CD4-positive, alpha-beta T cell treated with Interferon alpha-2 for 1 hour (primary cell): ENCODE measurements at regions not wholly inside any gene's neighbourhood (a gene's known extent, or its start where the extent isn't known, plus 50 kb on each side); places are given as distances from the start of the nearest gene placed in this dataset.
"Not testable (repeated sequence)": the region's sequence is repeated elsewhere in the genome, so short reads cannot be mapped to it uniquely, and the experiment has no call there.

ENCODE experiments used
- DNase-seq, 2 donors: peaks; one replicate each; pipeline ENCODE4 v3.0.0-alpha.2; 2020 to 2022

GRCh38 chr2:4962419-4962818 is 729.8 kb upstream of the SOX11 start:
- no peak for DNase-seq

DNA sequence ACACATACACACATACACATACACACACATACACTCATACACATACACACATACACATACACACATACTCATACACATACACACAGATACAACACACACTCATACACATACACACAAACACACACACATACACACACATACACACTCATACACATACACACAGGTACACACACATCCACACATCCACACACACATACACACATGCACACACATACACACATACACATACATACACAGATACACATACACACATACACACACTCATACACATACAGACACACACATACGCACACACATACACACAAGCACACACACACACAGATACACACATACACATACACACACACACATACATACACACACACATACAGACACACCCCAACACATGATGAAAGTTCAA is 729.1 kb upstream of the SOX11 start:
- no peak for DNase-seq

GRCh38 chr2:4964001-4964540 is 728.1 kb upstream of the SOX11 start:
- no peak for DNase-seq

GRCh38 chr2:4964579-4964978 is 727.6 kb upstream of the SOX11 start:
- DNase-seq = no peak

GRCh38 chr2:4965556-4966320 is 726.4 kb upstream of the SOX11 start:
- no peak for DNase-seq

DNA sequence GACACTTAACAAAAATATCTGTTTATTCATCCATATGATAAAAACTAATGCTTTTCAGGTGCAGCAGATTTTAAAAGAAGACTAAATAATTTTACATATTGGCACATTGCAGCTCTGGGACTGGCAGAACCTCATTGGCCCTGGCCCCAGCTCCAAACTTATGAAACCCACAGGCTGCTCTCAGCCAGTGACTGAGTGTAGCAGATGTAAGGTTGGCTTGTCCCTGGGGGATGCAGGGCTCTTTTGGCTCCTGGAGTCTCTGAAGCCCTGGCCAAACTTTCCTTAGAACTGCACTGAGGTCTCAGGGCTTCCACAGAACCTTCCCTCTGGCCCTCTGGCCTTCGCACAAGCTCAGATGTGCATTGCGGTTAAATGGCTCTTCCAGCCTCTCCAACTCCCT is 725.0 kb upstream of the SOX11 start:
- no peak for DNase-seq

GRCh38 chr2:4972472-4972871 is 719.7 kb upstream of the SOX11 start:
- DNase-seq = no peak

GRCh38 chr2:4973354-4973753 is 718.8 kb upstream of the SOX11 start:
- no peak for DNase-seq

GRCh38 chr2:4973973-4974372 is 718.2 kb upstream of the SOX11 start:
- DNase-seq = no peak

DNA sequence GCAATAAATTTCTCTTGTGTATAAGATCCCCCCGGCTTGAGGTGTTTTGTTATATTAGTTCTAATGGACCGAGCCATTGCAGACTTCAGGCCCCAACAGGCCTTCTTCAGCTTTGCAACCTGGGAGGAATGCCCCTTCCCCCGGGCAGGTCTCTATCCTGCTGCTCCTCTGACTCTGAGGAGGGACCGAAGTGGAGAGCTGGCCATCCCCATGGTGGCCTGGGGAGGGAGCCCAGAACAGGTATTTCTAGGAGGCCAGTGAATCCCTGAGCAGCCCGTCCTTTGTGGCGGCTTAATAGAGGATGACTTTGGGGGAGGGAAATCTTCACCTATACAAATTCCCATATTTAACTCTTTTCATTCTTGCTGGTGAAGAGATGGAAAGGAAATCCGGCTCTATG is 715.8 kb upstream of the SOX11 start:
- no peak for DNase-seq

DNA sequence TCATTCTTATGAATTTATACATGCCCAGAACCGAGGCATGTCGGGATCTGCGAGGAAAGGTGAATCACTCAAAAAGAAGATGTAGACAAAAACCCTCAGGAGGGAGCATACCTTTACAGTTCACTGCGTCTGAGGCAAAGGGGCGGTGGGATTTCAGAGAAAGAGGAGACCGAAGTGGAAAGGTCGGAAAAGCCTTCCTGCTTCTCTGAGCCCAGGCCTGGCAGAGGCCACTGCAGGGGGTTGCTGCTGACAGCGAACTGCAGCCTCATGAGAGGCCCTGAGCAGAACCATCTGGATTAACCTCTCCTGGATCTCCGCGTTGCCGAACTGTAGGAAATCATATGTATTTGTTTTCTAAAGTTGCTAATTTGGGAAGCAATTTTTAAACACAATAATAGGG is 713.1 kb upstream of the SOX11 start:
- DNase-seq = no peak

DNA sequence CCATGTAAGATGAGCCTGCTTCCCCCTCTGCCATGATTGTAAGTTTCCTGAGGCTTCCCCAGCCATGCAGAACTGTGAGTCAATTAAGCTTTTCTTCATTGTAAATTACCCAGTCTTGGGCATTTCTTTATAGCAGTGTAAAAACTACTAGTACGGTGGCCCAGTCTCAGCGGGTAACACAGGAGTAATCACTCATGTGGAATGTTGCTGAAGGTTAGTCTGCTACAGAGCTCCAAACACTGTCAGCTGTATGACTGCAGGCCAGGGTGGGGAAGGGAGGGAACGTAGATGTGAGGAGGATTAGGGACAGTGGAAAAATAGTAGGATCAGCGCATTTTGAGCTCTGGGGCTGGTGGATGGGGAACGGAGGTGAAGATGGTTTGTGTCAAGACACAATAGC is 711.2 kb upstream of the SOX11 start:
- no peak for DNase-seq

GRCh38 chr2:4981802-4982409 is 710.3 kb upstream of the SOX11 start:
- DNase-seq = no peak

DNA sequence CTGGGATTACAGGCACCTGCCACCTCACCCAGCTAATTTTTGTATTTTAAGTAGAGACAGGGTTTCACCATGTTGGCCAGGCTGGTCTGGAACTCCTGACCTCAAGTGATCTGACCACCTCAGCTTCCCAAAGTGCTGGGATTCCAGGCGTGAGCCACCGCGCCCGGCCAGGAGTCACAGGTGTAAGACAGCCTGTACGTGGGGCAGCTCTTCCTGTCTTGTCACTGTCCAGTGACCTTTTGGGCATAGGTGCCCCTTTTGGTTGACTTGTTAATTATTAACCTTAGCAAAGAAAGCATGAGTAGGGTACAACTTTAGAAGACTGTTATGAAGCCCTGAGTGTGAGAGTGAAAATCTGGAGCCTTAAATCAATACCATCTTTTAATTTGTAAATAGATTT is 703.7 kb upstream of the SOX11 start:
- DNase-seq = not testable (repeated sequence)

DNA sequence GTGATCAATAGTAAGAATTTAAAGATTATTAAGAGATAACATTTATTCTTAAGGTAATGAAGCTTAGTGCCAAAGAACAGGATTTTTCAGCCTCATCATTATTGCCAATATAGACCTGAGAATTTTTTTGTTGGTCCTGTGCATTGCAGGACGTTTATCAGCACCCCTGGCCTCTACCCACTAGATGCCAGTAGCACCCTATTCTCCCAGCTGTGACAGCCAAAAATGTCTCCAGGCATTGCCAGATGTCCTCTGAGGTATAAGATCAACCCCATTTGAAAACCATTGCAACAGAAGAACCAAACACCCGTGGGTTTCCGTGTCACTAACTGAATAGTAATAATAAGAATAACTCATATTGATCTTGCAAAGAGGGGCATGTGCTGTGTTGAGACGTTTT is 700.0 kb upstream of the SOX11 start:
- DNase-seq = no peak

GRCh38 chr2:4995466-4995865 is 696.7 kb upstream of the SOX11 start:
- no peak for DNase-seq

DNA sequence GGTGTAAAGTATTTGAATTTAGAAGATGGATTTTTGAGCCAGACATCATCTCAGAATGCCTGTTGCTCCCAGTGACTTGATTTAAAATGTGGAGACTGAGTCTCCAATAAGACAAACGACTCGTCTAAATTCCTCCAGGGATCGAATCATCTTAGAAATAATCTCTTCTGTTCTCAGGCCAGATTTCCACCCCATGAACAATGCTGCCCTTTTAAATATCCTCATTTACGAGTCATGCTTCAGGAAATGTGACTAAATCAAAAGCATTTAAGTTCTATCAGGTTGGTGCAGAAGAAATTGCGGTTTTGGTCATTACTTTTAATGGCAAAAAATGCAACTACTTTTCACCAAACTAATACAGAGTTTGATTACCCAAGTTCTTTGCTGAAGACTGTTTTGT is 684.6 kb upstream of the SOX11 start:
- no peak for DNase-seq

GRCh38 chr2:5019324-5019723 is 672.9 kb upstream of the SOX11 start:
- no peak for DNase-seq

GRCh38 chr2:5020116-5020875 is 671.9 kb upstream of the SOX11 start:
- no peak for DNase-seq

GRCh38 chr2:5021136-5021535 is 671.0 kb upstream of the SOX11 start:
- no peak for DNase-seq

GRCh38 chr2:5022061-5022460 is 670.1 kb upstream of the SOX11 start:
- DNase-seq = no peak

- not testable (repeated sequence) for DNase-seq
Observed at GRCh38 chr2:5022708-5023635, 669.2 kb upstream of the SOX11 start.
